VCaP (cell line): ENCODE measurements at regions not wholly inside any gene's neighbourhood (a gene's known extent, or its start where the extent isn't known, plus 50 kb on each side); places are given as distances from the start of the nearest gene placed in this dataset.

ENCODE experiments used
- H3K27ac ChIP-seq: fragments of 450-650 bp; 2 replicates; pipeline ENCODE4 v1.5.1; 2017
- TF ChIP-seq, protein P1 (sequence below): fragments of 450-650 bp; conservative IDR thresholded peaks from 2 replicates; pipeline ENCODE4 v1.5.1; 2017; ENCODE audit warnings: mild to moderate bottlenecking, moderate library complexity

DNA sequence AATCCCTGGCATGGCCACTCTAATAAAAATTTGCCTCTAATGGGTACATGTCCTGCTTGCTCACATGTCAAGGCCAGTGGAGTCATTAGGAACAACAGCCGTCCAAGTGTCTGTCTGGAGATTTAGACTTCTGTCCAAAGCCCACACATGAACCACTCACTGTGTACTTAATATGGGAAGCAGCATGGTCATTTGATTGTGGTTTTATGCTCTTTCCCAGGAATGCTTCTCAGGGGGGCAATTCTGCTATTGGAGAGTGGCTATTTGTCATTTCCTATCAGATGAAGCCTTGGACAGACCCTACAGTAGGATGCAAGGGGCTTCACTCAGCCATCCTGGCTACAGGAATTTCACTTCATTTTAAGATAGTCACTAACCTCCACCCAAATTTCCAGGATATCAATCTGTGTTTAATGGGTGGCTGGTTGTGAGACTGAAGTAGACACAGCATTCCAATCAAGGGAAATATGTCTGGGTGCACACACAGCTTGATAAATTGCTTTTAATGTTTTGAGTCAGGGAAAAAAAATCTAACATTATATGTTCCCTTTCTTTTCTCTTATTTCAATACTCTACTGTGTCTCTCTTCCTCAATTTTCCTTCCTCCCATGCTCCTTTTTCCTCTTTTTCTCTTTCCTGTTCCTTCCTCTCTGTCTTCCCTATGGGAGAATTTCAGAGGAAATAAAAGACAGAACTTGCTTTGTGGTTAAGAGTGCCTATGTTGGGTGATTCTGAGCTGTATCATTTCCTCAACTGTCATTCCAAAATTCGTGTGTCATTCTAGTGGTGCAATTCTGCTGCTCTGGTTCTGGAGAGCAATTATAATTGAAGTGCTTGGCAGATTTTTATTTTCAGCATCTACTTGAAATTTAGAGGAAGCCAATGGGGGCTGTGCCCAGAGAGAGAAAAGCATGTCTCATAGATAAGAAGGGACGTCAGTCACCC lies 320.1 kb downstream of the OSR1 start:
- TF ChIP-seq, protein P1, sequence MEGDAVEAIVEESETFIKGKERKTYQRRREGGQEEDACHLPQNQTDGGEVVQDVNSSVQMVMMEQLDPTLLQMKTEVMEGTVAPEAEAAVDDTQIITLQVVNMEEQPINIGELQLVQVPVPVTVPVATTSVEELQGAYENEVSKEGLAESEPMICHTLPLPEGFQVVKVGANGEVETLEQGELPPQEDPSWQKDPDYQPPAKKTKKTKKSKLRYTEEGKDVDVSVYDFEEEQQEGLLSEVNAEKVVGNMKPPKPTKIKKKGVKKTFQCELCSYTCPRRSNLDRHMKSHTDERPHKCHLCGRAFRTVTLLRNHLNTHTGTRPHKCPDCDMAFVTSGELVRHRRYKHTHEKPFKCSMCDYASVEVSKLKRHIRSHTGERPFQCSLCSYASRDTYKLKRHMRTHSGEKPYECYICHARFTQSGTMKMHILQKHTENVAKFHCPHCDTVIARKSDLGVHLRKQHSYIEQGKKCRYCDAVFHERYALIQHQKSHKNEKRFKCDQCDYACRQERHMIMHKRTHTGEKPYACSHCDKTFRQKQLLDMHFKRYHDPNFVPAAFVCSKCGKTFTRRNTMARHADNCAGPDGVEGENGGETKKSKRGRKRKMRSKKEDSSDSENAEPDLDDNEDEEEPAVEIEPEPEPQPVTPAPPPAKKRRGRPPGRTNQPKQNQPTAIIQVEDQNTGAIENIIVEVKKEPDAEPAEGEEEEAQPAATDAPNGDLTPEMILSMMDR: no peak
- H3K27ac ChIP-seq: no peak overlapping the region

DNA sequence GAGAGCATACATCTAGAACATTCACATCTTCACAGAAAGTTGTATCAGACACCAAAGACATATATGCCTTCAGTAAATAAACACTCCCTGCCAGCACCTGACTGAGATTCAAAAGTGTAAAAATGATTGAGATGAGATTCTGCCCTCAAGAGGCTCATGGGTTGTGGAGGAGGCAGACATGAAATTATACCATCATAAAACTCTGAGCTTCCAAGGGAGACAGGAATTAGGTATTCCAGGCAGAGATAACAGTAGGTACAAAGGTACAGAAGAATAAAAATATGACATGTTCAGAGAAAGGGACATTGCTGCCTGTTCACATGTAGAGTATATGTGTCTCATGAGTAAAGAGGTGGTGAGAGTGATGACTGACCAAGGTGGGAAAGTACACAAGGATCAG lies 322.3 kb downstream of the OSR1 start:
- H3K27ac ChIP-seq: no peak overlapping the region
- TF ChIP-seq, protein P1: no peak

DNA sequence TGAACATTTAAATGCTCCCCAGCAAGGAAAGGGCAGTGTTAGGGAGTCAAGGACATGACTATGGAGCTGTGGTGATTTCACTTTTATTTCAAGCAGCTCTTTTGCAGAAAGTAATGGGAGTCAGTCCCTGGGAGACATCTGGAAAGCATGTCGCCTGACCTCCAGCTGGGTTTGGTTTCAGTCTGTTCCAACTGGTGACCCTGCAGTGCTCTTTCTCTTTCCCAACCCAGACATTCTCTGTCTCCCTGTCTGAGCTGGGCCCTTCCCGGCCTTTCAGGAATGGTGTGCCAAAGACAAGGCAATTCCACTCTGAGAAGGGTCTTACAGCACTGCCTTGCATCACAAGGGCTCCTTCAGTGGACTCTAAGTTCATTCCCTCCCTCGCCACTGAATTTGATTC lies 323.2 kb downstream of the OSR1 start:
- TF ChIP-seq, protein P1: no peak
- no peak overlapping the region for H3K27ac ChIP-seq

DNA sequence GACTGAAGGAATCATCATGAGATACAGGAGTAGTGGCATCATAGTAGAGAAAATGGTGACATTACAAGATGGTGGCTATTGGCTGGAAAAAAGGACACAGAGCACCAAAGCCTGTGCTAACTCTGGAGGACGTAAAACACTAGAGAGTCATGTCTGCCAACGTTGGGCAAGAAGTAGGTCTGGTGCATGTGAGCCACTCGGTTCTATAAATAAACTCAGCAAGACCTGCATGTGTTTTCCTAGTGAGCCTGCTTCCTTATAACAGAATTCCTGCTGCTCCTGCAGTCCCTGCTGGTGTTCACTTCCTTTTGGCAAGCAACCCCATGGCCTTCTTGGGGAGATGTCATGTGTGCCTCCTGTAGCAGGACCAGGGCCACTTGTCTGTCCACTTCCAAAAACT lies 325.2 kb downstream of the OSR1 start:
- TF ChIP-seq, protein P1: no peak

DNA sequence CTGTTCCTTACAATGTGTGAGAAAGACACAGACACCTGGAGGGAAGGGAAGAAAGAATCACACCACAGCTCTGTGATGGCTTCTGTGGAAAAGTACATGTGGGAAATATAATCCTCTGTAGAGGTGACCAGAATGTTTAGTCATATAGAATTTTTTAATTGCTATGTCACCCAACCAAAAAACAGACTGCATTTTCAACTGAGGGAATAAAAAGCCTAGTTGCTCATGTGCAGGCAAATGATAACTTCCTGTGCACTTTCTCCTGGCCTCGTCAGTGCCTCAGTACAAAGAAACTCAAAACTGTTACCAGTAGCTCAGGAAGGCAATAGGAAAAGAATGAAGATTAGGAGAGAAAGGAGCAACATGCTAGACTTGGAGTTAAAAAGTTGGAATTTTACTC lies 326.8 kb downstream of the OSR1 start:
- TF ChIP-seq, protein P1: no peak
- no peak overlapping the region for H3K27ac ChIP-seq

More for the DNA sequence above, 325.2 kb downstream of the OSR1 start:
- H3K27ac ChIP-seq: no peak overlapping the region

DNA sequence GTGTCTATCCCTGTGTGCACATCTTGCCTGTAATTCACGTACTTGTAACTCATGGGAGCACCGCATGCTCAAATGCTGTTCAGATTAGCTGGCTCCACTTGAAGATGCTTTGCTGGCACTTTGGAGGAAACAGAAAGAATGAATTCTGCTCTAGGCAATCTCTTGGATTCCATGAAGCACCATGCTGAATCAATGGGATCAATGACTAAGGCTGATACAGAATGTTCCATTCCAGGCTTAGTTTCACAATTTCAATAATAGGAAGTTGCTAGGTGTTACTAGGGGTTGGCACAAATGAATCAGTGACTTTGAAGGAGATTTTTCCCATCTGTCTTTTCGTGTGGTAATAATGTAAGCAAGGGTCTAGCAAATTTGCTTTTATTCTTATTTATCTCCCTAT lies 328.8 kb downstream of the OSR1 start:
- TF ChIP-seq, protein P1: no peak
- no peak overlapping the region for H3K27ac ChIP-seq

DNA sequence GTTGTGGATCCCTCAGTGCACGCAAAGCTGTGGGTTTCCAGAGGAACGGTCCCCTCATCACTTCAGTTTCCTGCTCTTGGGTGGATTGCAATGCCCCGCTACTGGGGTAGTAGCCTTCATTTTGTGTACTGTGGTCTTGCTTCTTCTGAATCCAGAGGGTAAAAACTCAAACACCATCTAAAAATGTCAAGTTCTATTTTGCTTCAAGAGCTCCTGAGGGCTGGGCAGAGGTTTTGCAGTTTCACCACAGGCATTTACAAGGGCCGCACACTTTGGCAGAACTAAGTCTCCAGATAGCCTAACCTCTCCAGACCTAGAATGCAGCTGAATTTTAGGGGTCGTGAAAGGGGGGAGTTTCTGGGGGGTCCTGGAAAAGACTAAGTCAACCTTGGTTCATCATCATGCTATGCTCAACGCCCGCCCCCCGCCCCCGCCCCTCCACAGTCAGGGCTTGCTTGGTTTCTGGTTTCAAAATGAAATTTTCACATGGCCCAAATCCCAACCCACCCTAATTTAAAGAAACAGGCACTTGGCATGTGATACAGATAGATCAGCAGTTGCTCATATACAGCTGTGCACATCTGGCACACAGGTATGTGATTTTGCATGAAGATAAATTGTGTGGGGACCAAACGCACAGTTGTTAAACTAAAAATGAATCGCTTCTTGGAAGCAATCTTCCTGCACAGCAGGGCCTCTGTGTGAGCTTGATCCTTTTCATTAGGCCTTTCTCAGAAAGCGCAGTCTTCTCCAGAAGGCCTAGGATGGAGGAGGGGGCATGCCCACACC lies 329.6 kb downstream of the OSR1 start:
- no peak overlapping the region for H3K27ac ChIP-seq
- TF ChIP-seq, protein P1: no peak
